Coronary artery (tissue), 2 donors: ENCODE measurements at regions not wholly inside any gene's neighbourhood (a gene's known extent, or its start where the extent isn't known, plus 50 kb on each side); places are given as distances from the start of the nearest gene placed in this dataset.

ENCODE experiments used
- DNase-seq: peaks from one replicate; pipeline ENCODE4 v3.0.0-alpha.2; 2017; ENCODE audit warnings: low spot score
- H3K27ac ChIP-seq, 2 donors: fragments of 200-600 bp; sonication (generic); one replicate each; pipeline ENCODE4 v1.5.1; 2016 to 2019
- H3K4me3 ChIP-seq: fragments of 200-600 bp; sonication (generic); 2 replicates; pipeline ENCODE4 v1.5.1; 2016; ENCODE audit warnings: mild to moderate bottlenecking, moderate library complexity
- CTCF ChIP-seq: fragments of 200-600 bp; sonication (generic); IDR thresholded peaks from one replicate; pipeline ENCODE4 v1.5.1; 2019; ENCODE audit warnings: antibody characterized with exemption

GRCh38 chr11:69348414-69349235, 54.7 kb downstream of the MYEOV start:
- TF ChIP-seq CTCF, result no peak
- H3K4me3 ChIP-seq, result no peak overlapping the region
- no peak overlapping the region for H3K27ac ChIP-seq
- DNase-seq, result peak; percentile 46

GRCh38 chr11:69350040-69350439, 56.1 kb downstream of the MYEOV start:
- DNase-seq, result no peak
- Histone ChIP-seq H3K27ac (no peak overlapping the region), H3K4me3 (no peak overlapping the region)
- TF ChIP-seq CTCF, result no peak

GRCh38 chr11:69350596-69350995, 56.6 kb downstream of the MYEOV start:
- Histone ChIP-seq H3K27ac (no peak overlapping the region), H3K4me3 (no peak overlapping the region)
- no peak for DNase-seq
- TF ChIP-seq CTCF, result no peak

GRCh38 chr11:69351460-69351859, 57.5 kb downstream of the MYEOV start:
- no peak overlapping the region for H3K4me3 ChIP-seq
- DNase-seq, result no peak
- TF ChIP-seq CTCF, result no peak
- H3K27ac ChIP-seq, result no peak overlapping the region

GRCh38 chr11:69352166-69352565, 58.2 kb downstream of the MYEOV start:
- no peak for TF ChIP-seq CTCF
- no peak overlapping the region for H3K4me3 ChIP-seq
- DNase-seq, result peak; percentile 12
- H3K27ac ChIP-seq, result no peak overlapping the region

GRCh38 chr11:69352715-69353319, 58.9 kb downstream of the MYEOV start:
- Histone ChIP-seq H3K4me3 (no peak overlapping the region), H3K27ac (no peak overlapping the region)
- DNase-seq, result peak; percentile 33
- no peak for TF ChIP-seq CTCF
